ENCODE measurements at regions not wholly inside any gene's neighbourhood (a gene's known extent, or its start where the extent isn't known, plus 50 kb on each side); places are given as distances from the start of the nearest gene placed in this dataset.

DNA sequence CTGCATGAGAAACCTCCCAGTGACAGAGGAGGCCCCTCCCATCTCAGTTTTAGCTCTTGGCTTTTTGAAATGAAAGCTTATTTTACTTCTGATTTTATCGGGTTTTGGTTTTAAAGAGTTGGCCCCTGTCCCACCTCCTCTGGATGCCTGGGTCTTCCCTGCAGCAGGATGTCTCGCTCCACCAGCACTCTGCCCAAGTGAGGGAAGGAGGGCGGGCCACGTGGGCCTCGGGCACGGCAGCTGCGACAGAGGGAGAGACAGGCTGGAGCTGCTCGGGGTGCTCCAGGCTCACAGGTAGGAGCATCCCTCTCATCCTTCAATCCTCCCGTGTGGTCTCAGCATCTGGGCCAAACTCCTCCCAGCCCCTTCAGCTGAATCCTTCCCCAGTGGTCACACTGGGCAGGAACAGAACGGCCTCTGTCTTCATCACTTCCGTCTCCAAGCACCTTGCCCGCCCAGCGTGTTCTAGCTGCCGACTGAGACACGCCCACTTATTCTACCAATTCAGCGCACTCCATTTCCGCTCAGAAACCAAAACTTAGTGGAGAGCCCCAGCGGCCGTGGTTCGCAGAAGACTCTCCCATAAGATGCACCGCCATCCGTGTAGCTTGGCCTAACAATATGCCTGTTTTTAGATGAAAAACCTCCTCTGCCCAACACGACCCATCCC, 222.9 kb downstream of the GLRX3 start:
- H4K20me1 ChIP-seq (ENCODE audit: control insufficient read depth, insufficient read depth, insufficient read length): no peaks in the 10 kb centered on the region
- H2BK20ac ChIP-seq (ENCODE audit: low read depth, low read length, poor library complexity, severe bottlenecking): no peak overlapping the region
- H3K4me2 ChIP-seq (ENCODE audit: insufficient read depth, insufficient read length, low read length): no peak overlapping the region
- no peak overlapping the region; a peak in 1 of 7 replicates for H3K27ac Mint-ChIP-seq
- H3K23ac ChIP-seq (ENCODE audit: insufficient read length, low read depth, low read length): no peak overlapping the region
- no peak overlapping the region; the same call in 1 of the 2 replicates for H3K14ac ChIP-seq (ENCODE audit: insufficient read depth, low read length)
- H3K27ac ChIP-seq (ENCODE audit: insufficient read length, low read depth, low read length): no peak overlapping the region
- H2AK5ac ChIP-seq (ENCODE audit: insufficient read length, low read length): no peak overlapping the region
- H3K56ac ChIP-seq (ENCODE audit: insufficient read length, low read depth, low read length): no peak overlapping the region
- H3T11ph ChIP-seq (ENCODE audit: low read length): no peak overlapping the region
- no peak overlapping the region for H3K4me3 Mint-ChIP-seq
- H3K9ac ChIP-seq (ENCODE audit: extremely low read depth, insufficient read length, low read length): no peak overlapping the region
- H4K5ac ChIP-seq (ENCODE audit: insufficient read length, low read depth, low read length): no peak overlapping the region
- H3K36me3 Mint-ChIP-seq (ENCODE audit: insufficient read depth in 1 of 3, low read depth in 3 of 3): no peaks in the 10 kb centered on the region; a peak in 1 of 7 replicates
- H4K91ac ChIP-seq (ENCODE audit: insufficient read length, low read depth, low read length): no peak overlapping the region
- H2BK5ac ChIP-seq (ENCODE audit: insufficient read length, low read length): no peak overlapping the region
- DNase-seq: no peak
- H3K4me1 Mint-ChIP-seq: peaks cover 9 to 12% of the 10 kb centered on the region in 2 experiments
- no peak overlapping the region for H2BK12ac ChIP-seq (ENCODE audit: insufficient read length, low read depth, low read length)
- no peaks in the 10 kb centered on the region for H3K27me3 ChIP-seq (ENCODE audit: insufficient read depth, low read length)
- H3K23me2 ChIP-seq (ENCODE audit: insufficient read length, low read depth, low read length, poor library complexity, severe bottlenecking): no peaks in the 10 kb centered on the region
- H2BK120ac ChIP-seq (ENCODE audit: low read depth, low read length, poor library complexity, severe bottlenecking): no peak overlapping the region
- no peak overlapping the region for H2BK15ac ChIP-seq (ENCODE audit: low read depth, low read length)
- H3K27me3 Mint-ChIP-seq (ENCODE audit: low read depth): no peaks in the 10 kb centered on the region; the same call in 1 of the 2 replicates
- TF ChIP-seq, protein P1, sequence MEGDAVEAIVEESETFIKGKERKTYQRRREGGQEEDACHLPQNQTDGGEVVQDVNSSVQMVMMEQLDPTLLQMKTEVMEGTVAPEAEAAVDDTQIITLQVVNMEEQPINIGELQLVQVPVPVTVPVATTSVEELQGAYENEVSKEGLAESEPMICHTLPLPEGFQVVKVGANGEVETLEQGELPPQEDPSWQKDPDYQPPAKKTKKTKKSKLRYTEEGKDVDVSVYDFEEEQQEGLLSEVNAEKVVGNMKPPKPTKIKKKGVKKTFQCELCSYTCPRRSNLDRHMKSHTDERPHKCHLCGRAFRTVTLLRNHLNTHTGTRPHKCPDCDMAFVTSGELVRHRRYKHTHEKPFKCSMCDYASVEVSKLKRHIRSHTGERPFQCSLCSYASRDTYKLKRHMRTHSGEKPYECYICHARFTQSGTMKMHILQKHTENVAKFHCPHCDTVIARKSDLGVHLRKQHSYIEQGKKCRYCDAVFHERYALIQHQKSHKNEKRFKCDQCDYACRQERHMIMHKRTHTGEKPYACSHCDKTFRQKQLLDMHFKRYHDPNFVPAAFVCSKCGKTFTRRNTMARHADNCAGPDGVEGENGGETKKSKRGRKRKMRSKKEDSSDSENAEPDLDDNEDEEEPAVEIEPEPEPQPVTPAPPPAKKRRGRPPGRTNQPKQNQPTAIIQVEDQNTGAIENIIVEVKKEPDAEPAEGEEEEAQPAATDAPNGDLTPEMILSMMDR (conservative IDR thresholded peaks at IDR 0.05): no peak
- no peak overlapping the region for H3K18ac ChIP-seq (ENCODE audit: insufficient read length, low read depth, low read length)
- WGBS (ENCODE audit: extremely low coverage, insufficient read length, low lambda C conversion rate): no CpG with 5 or more reads among the region's 23 CpGs
- H3K79me2 ChIP-seq (ENCODE audit: insufficient read depth, low read length): no peaks in the 10 kb centered on the region
- no peaks in the 10 kb centered on the region for H3K79me1 ChIP-seq (ENCODE audit: insufficient read depth, low read depth, low read length, poor library complexity, severe bottlenecking)
- no peaks in the 10 kb centered on the region; the same call in 1 of the 2 replicates for H3K4me1 ChIP-seq (ENCODE audit: insufficient read depth, low read length)
- no peak overlapping the region for H2AFZ ChIP-seq (ENCODE audit: low read length)
- no peak overlapping the region for H4K8ac ChIP-seq (replicated peaks; ENCODE audit: insufficient read length, low read depth, low read length)
- H3K9me3 Mint-ChIP-seq: no peaks in the 10 kb centered on the region
- no peak overlapping the region for H3K4ac ChIP-seq (ENCODE audit: low read depth, low read length)
- no peaks in the 10 kb centered on the region for H3K9me3 ChIP-seq (ENCODE audit: control insufficient read depth, low read depth, low read length)

Data from H9 (cell line).